M059J (cell line): ENCODE measurements at regions not wholly inside any gene's neighbourhood (a gene's known extent, or its start where the extent isn't known, plus 50 kb on each side); places are given as distances from the start of the nearest gene placed in this dataset.
"Not testable (repeated sequence)": the region's sequence is repeated elsewhere in the genome, so short reads cannot be mapped to it uniquely, and the experiment has no call there.

Source experiments
- DNase-seq: peaks from one replicate; pipeline ENCODE4 v3.0.0-alpha.2; 2012; ENCODE audit warnings: low read depth

- DNase-seq, result no peak
Measured at GRCh38 chr11:90326647-90327046, 103.8 kb upstream of the CHORDC1 start.

GRCh38 chr11:90323289-90323688 lies 100.4 kb upstream of the CHORDC1 start:
- no peak for DNase-seq

GRCh38 chr11:90321018-90321417 lies 98.2 kb upstream of the CHORDC1 start:
- no peak for DNase-seq

GRCh38 chr11:90318651-90319050 lies 95.8 kb upstream of the CHORDC1 start:
- DNase-seq, result no peak

GRCh38 chr11:90310210-90310609 lies 87.4 kb upstream of the CHORDC1 start:
- DNase-seq, result no peak

- no peak for DNase-seq
Measured at GRCh38 chr11:90309693-90310092, 86.8 kb upstream of the CHORDC1 start.

GRCh38 chr11:90294526-90294925 lies 71.7 kb upstream of the CHORDC1 start:
- no peak for DNase-seq

GRCh38 chr11:90294091-90294490 lies 71.2 kb upstream of the CHORDC1 start:
- no peak for DNase-seq

- peak; percentile 10 for DNase-seq
Measured at GRCh38 chr11:90288212-90288821, 65.5 kb upstream of the CHORDC1 start.

GRCh38 chr11:90286640-90287039 lies 63.8 kb upstream of the CHORDC1 start:
- no peak for DNase-seq

- no peak for DNase-seq
Measured at GRCh38 chr11:90284171-90284570, 61.3 kb upstream of the CHORDC1 start.

GRCh38 chr11:90282551-90283071 lies 59.8 kb upstream of the CHORDC1 start:
- not testable (repeated sequence) for DNase-seq

GRCh38 chr11:90274362-90274761 lies 51.5 kb upstream of the CHORDC1 start:
- no peak for DNase-seq
